PC-3 (cell line): ENCODE measurements at regions not wholly inside any gene's neighbourhood (a gene's known extent, or its start where the extent isn't known, plus 50 kb on each side); places are given as distances from the start of the nearest gene placed in this dataset.

ENCODE experiments used
- ATAC-seq: fragments of 200-7000 bp; cut with Tn5 transposase; 2 replicates; pipeline ENCODE4 v1.9.1; 2020; ENCODE audit warnings: mild to moderate bottlenecking, moderate library complexity
- BruUV-seq: library from RNA; stranded (reverse); fragments of 400-500 nt; replicated peaks from 2 replicates; lab custom pipeline; 2021; lab: Mats Ljungman, UMichigan
- CTCF ChIA-PET: fragments of 300-600 bp; sonication (Branson Sonifier 250); formaldehyde crosslinking; loops from one replicate; lab custom pipeline; 2022; ENCODE audit warnings: antibody characterized with exemption; lab: Charles Lee
- POLR2A ChIA-PET: fragments of 300-600 bp; sonication (Branson Sonifier 250); formaldehyde crosslinking; loops from one replicate; lab custom pipeline; 2022; ENCODE audit warnings: antibody characterized with exemption; ENCODE audit not compliant: unreplicated experiment; lab: Charles Lee
- DNase-seq: peaks from one replicate; pipeline ENCODE4 v3.0.0-alpha.2; 2015
- H2AFZ ChIP-seq: fragments of 300-600 bp; sonication (generic); 2 replicates; pipeline ENCODE4 v1.6.0; 2016; ENCODE audit warnings: antibody characterized with exemption, low read length
- H3F3A ChIP-seq: fragments of 300-600 bp; sonication (generic); one replicate; pipeline ENCODE4 v1.6.0; 2017; ENCODE audit warnings: antibody characterized with exemption, low read length, control low read depth, mild to moderate bottlenecking; ENCODE audit not compliant: unreplicated experiment
- H3K27ac ChIP-seq: fragments of 300-600 bp; sonication (generic); 2 replicates; pipeline ENCODE4 v1.5.1; 2016; ENCODE audit warnings: mild to moderate bottlenecking, low read length
- H3K27me3 ChIP-seq: fragments of 300-600 bp; sonication (generic); 2 replicates; pipeline ENCODE4 v1.6.1; 2016; ENCODE audit warnings: low read length, mixed read lengths
- H3K36me3 ChIP-seq: fragments of 300-600 bp; sonication (generic); 2 replicates; pipeline ENCODE4 v1.6.1; 2016; ENCODE audit warnings: low read depth, mixed run types, low read length, mixed read lengths
- H3K4me1 ChIP-seq: fragments of 300-600 bp; sonication (generic); 2 replicates; pipeline ENCODE4 v1.5.1; 2016; ENCODE audit warnings: low read length; ENCODE audit not compliant: insufficient read depth
- H3K4me2 ChIP-seq: fragments of 300-600 bp; sonication (generic); 2 replicates; pipeline ENCODE4 v1.6.0; 2016; ENCODE audit warnings: low read length
- H3K4me3 ChIP-seq: fragments of 300-600 bp; sonication (generic); 2 replicates; pipeline ENCODE4 v1.5.1; 2016; ENCODE audit warnings: mild to moderate bottlenecking, low read length, mixed read lengths
- H3K79me2 ChIP-seq: fragments of 300-600 bp; sonication (generic); 2 replicates; pipeline ENCODE4 v1.6.1; 2017; ENCODE audit warnings: low read length, mixed read lengths
- H3K9ac ChIP-seq: fragments of 300-600 bp; sonication (generic); 2 replicates; pipeline ENCODE4 v1.6.0; 2016; ENCODE audit warnings: mild to moderate bottlenecking, low read length
- H3K9me2 ChIP-seq: fragments of 300-600 bp; sonication (generic); replicated peaks from 2 replicates; pipeline ENCODE4 v1.6.1; 2016; ENCODE audit warnings: mixed run types, low read length, mixed read lengths
- H3K9me3 ChIP-seq: fragments of 300-600 bp; sonication (generic); 2 replicates; pipeline ENCODE4 v1.6.1; 2016; ENCODE audit warnings: low read length, mixed read lengths
- H4K20me1 ChIP-seq: fragments of 300-600 bp; sonication (generic); 2 replicates; pipeline ENCODE4 v1.6.1; 2016; ENCODE audit warnings: low read length, mixed read lengths
- CTCF ChIP-seq: fragments of 300-600 bp; sonication (generic); conservative IDR thresholded peaks from 2 replicates; pipeline ENCODE4 v1.5.1; 2017; ENCODE audit warnings: antibody characterized with exemption, low read depth, mild to moderate bottlenecking, low read length
- EZH2 ChIP-seq: fragments of 300-600 bp; sonication (generic); IDR thresholded peaks from one replicate; pipeline ENCODE4 v1.6.1; 2017; ENCODE audit warnings: antibody characterized with exemption, mild to moderate bottlenecking, low read length; ENCODE audit not compliant: unreplicated experiment
- EZH2phosphoT487 ChIP-seq: fragments of 300-600 bp; sonication (generic); IDR thresholded peaks from 2 replicates; pipeline ENCODE4 v1.6.1; 2018; ENCODE audit warnings: mild to moderate bottlenecking, antibody characterized with exemption, low read length, borderline replicate concordance
- intact Hi-C: fragments of 100-400 bp; cut with micrococcal nuclease; formaldehyde crosslinking; loops from 2 replicates; pipeline ENCODE4 v1.9.0; 2023

- H3F3A ChIP-seq: no peaks in the 10 kb centered on the region
- intact Hi-C loops: no loop called here
- no peak overlapping the region for H3K9ac ChIP-seq
- no peak for TF ChIP-seq EZH2
- TF ChIP-seq CTCF: no peak
- no peak for TF ChIP-seq EZH2phosphoT487
- ATAC-seq (no peak), DNase-seq (no peak)
- no peaks in the 10 kb centered on the region for H3K36me3 ChIP-seq
- no peak overlapping the region for H2AFZ ChIP-seq
- no peaks in the 10 kb centered on the region for H3K9me2 ChIP-seq
- no peak overlapping the region for H3K4me2 ChIP-seq
- no peaks in the 10 kb centered on the region for H3K27me3 ChIP-seq
- BruUV-seq: no TSS peak
- no peak overlapping the region for H3K4me3 ChIP-seq
- H3K9me3 ChIP-seq: no peaks in the 10 kb centered on the region
- ChIA-PET CTCF (no interaction called here), POLR2A (no interaction called here)
- H4K20me1 ChIP-seq: no peaks in the 10 kb centered on the region
- H3K79me2 ChIP-seq: no peaks in the 10 kb centered on the region
- no peaks in the 10 kb centered on the region for H3K4me1 ChIP-seq
- no peak overlapping the region for H3K27ac ChIP-seq
Observed at GRCh38 chr4:10981576-10981975, 297.0 kb upstream of the CLNK start.

- Histone ChIP-seq H4K20me1 (no peaks in the 10 kb centered on the region), H3K4me3 (no peak overlapping the region), H3K79me2 (no peaks in the 10 kb centered on the region), H3K36me3 (no peaks in the 10 kb centered on the region), H3K27ac (no peak overlapping the region), H2AFZ (no peak overlapping the region), H3K9me3 (no peaks in the 10 kb centered on the region), H3K9me2 (no peaks in the 10 kb centered on the region), H3K27me3 (no peaks in the 10 kb centered on the region), H3K9ac (no peak overlapping the region), H3K4me2 (no peak overlapping the region), H3K4me1 (no peaks in the 10 kb centered on the region), H3F3A (no peaks in the 10 kb centered on the region)
- no peak for DNase-seq
- ATAC-seq: no peak
- CTCF ChIA-PET: no interaction called here
- intact Hi-C loops: no loop called here
- POLR2A ChIA-PET: no interaction called here
- BruUV-seq: no TSS peak
- TF ChIP-seq CTCF (no peak), EZH2 (no peak), EZH2phosphoT487 (no peak)
Observed at GRCh38 chr4:10981096-10981495, 296.5 kb upstream of the CLNK start.

GRCh38 chr4:10979032-10979431 is 294.5 kb upstream of the CLNK start:
- intact Hi-C loops: no loop called here
- Histone ChIP-seq H3K27ac (no peak overlapping the region), H3K9me3 (no peaks in the 10 kb centered on the region), H2AFZ (no peak overlapping the region), H3F3A (no peaks in the 10 kb centered on the region), H3K4me2 (no peak overlapping the region), H4K20me1 (no peaks in the 10 kb centered on the region), H3K4me3 (no peak overlapping the region), H3K36me3 (no peaks in the 10 kb centered on the region), H3K9ac (no peak overlapping the region), H3K4me1 (no peaks in the 10 kb centered on the region), H3K9me2 (no peaks in the 10 kb centered on the region), H3K27me3 (no peaks in the 10 kb centered on the region), H3K79me2 (no peaks in the 10 kb centered on the region)
- ChIA-PET CTCF (no interaction called here), POLR2A (no interaction called here)
- TF ChIP-seq EZH2 (no peak), CTCF (no peak), EZH2phosphoT487 (no peak)
- ATAC-seq: no peak
- DNase-seq: no peak
- BruUV-seq: no TSS peak
